Right lobe of liver (tissue), 4 donors: ENCODE measurements at regions not wholly inside any gene's neighbourhood (a gene's known extent, or its start where the extent isn't known, plus 50 kb on each side); places are given as distances from the start of the nearest gene placed in this dataset.

Experiments
- POLR2A ChIP-seq: fragments of 450-650 bp; IDR thresholded peaks from one replicate; pipeline ENCODE4 v1.6.1; 2017; ENCODE audit warnings: antibody characterized with exemption, mild to moderate bottlenecking
- TF ChIP-seq, protein P1 (sequence below), 4 donors: fragments of 200-600 bp in 3 of 4; fragments of 450-650 bp in 1 of 4; IDR thresholded peaks; one replicate each; pipeline versions ENCODE4 v1.5.1 to v1.8.0; 2016 to 2022; ENCODE audit warnings: antibody characterized with exemption in 4 of 4, mild to moderate bottlenecking in 2 of 4
- donor health status: DM: no; HTN: no; CAD: no.
- donor health status: DM: no; HTN: no; CAD: no.
- donor health status: DM: no; HTN: yes; CAD: no.

- TF ChIP-seq, protein P1, sequence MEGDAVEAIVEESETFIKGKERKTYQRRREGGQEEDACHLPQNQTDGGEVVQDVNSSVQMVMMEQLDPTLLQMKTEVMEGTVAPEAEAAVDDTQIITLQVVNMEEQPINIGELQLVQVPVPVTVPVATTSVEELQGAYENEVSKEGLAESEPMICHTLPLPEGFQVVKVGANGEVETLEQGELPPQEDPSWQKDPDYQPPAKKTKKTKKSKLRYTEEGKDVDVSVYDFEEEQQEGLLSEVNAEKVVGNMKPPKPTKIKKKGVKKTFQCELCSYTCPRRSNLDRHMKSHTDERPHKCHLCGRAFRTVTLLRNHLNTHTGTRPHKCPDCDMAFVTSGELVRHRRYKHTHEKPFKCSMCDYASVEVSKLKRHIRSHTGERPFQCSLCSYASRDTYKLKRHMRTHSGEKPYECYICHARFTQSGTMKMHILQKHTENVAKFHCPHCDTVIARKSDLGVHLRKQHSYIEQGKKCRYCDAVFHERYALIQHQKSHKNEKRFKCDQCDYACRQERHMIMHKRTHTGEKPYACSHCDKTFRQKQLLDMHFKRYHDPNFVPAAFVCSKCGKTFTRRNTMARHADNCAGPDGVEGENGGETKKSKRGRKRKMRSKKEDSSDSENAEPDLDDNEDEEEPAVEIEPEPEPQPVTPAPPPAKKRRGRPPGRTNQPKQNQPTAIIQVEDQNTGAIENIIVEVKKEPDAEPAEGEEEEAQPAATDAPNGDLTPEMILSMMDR (IDR thresholded peaks at IDR 0.05) = no peak
- no peak for TF ChIP-seq POLR2A
These were observed 137.6 kb downstream of the NPR3 start for GRCh38 chr5:32848681-32849080.
